B cell (primary cell): ENCODE measurements at regions not wholly inside any gene's neighbourhood (a gene's known extent, or its start where the extent isn't known, plus 50 kb on each side); places are given as distances from the start of the nearest gene placed in this dataset.

Source experiments
- EZH2 ChIP-seq: IDR thresholded peaks from 2 replicates; pipeline ENCODE4 v1.6.1; 2012; ENCODE audit warnings: borderline replicate concordance, low read depth, mild to moderate bottlenecking, moderate library complexity, low read length; ENCODE audit not compliant: insufficient read depth, poor library complexity, severe bottlenecking
- TF ChIP-seq, protein P1 (sequence below): fragments of 200-600 bp; IDR thresholded peaks from one replicate; pipeline ENCODE4 v1.8.0; 2022; ENCODE audit warnings: antibody characterized with exemption, mild to moderate bottlenecking

DNA sequence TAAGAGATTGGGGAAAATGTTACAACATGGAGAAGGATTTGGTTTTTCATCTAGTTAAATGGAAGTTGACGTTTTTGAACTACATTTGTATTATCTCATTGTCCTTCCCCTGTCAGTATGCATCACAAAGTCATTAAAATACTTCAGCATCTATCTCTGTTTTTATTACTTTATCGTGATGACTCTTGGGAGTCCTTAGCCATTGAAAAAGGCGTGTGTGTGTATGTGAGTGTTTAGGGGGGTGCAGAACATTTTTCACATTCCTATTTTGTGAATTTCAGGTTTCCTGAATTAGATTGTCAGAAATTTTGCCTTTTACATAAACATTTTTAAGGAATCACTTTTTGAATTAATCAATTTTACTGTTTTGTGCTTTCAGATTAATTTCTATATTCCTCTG, 360.6 kb upstream of the SGO1 start:
- TF ChIP-seq, protein P1, sequence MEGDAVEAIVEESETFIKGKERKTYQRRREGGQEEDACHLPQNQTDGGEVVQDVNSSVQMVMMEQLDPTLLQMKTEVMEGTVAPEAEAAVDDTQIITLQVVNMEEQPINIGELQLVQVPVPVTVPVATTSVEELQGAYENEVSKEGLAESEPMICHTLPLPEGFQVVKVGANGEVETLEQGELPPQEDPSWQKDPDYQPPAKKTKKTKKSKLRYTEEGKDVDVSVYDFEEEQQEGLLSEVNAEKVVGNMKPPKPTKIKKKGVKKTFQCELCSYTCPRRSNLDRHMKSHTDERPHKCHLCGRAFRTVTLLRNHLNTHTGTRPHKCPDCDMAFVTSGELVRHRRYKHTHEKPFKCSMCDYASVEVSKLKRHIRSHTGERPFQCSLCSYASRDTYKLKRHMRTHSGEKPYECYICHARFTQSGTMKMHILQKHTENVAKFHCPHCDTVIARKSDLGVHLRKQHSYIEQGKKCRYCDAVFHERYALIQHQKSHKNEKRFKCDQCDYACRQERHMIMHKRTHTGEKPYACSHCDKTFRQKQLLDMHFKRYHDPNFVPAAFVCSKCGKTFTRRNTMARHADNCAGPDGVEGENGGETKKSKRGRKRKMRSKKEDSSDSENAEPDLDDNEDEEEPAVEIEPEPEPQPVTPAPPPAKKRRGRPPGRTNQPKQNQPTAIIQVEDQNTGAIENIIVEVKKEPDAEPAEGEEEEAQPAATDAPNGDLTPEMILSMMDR: no peak
- no peak for TF ChIP-seq EZH2
